ENCODE measurements at regions not wholly inside any gene's neighbourhood (a gene's known extent, or its start where the extent isn't known, plus 50 kb on each side); places are given as distances from the start of the nearest gene placed in this dataset.

- Histone ChIP-seq H3K9me3 (ENCODE audit: control insufficient read depth in 4 of 4, low read length in 3 of 4) (no peaks in the 10 kb centered on the region), H3K36me3 (ENCODE audit: control insufficient read depth in 4 of 4, insufficient read depth in 3 of 4, low read depth in 1 of 4, low read length in 3 of 4) (no peaks in the 10 kb centered on the region), H3K27ac (ENCODE audit: low read depth in 1 of 2, low read length in 2 of 2) (no peak overlapping the region), H3K27me3 (ENCODE audit: control insufficient read depth in 4 of 4, insufficient read depth in 4 of 4, low read length in 3 of 4) (peaks cover 0 to 3% (median 1%) of the 10 kb centered on the region in 4 donors), H3K4me3 (ENCODE audit: low read depth in 1 of 3, low read length in 3 of 3) (no peak overlapping the region), H3K4me1 (ENCODE audit: control insufficient read depth in 4 of 4, insufficient read depth in 4 of 4, low read length in 3 of 4) (no peaks in the 10 kb centered on the region), H3K9ac (ENCODE audit: low read depth in 1 of 2, low read length in 2 of 2) (no peak overlapping the region)
- 77% methylated on average over 3 of the region's 3 CpGs for WGBS
- DNase-seq (ENCODE audit: low spot score) = no peak
- TF ChIP-seq REST (IDR thresholded peaks at IDR 0.05) (no peak), FOXA2 (IDR thresholded peaks at IDR 0.05) (no peak), ZBTB33 (IDR thresholded peaks at IDR 0.05) (no peak), RXRA (IDR thresholded peaks at IDR 0.05) (no peak), CTCF (IDR thresholded peaks at IDR 0.05; ENCODE audit: low read depth, low read length, missing input control) (no peak), SP1 (IDR thresholded peaks at IDR 0.05) (no peak), GABPA (IDR thresholded peaks at IDR 0.05 in 1 of 2, conservative IDR thresholded peaks at IDR 0.05 in 1 of 2) (no peak), EGR1 (IDR thresholded peaks at IDR 0.05; ENCODE audit: low read depth in 2 of 2) (no peak), YY1 (IDR thresholded peaks at IDR 0.05) (no peak), RAD21 (IDR thresholded peaks at IDR 0.05) (no peak), TAF1 (conservative IDR thresholded peaks at IDR 0.05) (no peak), MAX (IDR thresholded peaks at IDR 0.05) (no peak), ATF3 (IDR thresholded peaks at IDR 0.05) (no peak), HNF4G (IDR thresholded peaks at IDR 0.05) (no peak), FOXA1 (IDR thresholded peaks at IDR 0.05) (no peak), NR2F2 (IDR thresholded peaks at IDR 0.05) (no peak), HNF4A (conservative IDR thresholded peaks at IDR 0.05) (no peak), JUND (IDR thresholded peaks at IDR 0.05) (no peak)
These were observed 218.0 kb upstream of the PREP start for GRCh38 chr6:105620878-105621277.
